SK-N-SH (cell line): ENCODE measurements at regions not wholly inside any gene's neighbourhood (a gene's known extent, or its start where the extent isn't known, plus 50 kb on each side); places are given as distances from the start of the nearest gene placed in this dataset.

Experiments used
- CTCF ChIA-PET: fragments of 300-600, 350-600 bp; formaldehyde crosslinking; extraction: SDS; loops from one replicate; lab custom pipeline; 2021; lab: Yijun Ruan, JAX
- POLR2A ChIA-PET: fragments of 350-600 bp; sonication (Branson Sonifier 250); formaldehyde crosslinking; extraction: SDS; loops from one replicate; lab custom pipeline; 2020; ENCODE audit warnings: antibody characterized with exemption, inconsistent platforms; lab: Yijun Ruan, JAX
- DNase-seq: peaks from one replicate; pipeline ENCODE4 v3.0.0; 2012
- H2AFZ ChIP-seq: fragments of 200-600 bp; sonication (generic); 2 replicates; pipeline ENCODE4 v1.8.1; 2016; ENCODE audit warnings: antibody characterized with exemption, mild to moderate bottlenecking, low read depth
- H3F3A ChIP-seq: fragments of 200-600 bp; sonication (generic); replicated peaks from 2 replicates; pipeline ENCODE3; 2016; ENCODE audit warnings: antibody characterized with exemption, mild to moderate bottlenecking; ENCODE audit not compliant: insufficient read depth
- H3K27ac ChIP-seq, 2 experiments: fragments of 200-500 bp in 1 of 2; fragments of 200-600 bp in 1 of 2; sonication (Bioruptor generic) in 1 of 2; sonication (generic), shearing (Covaris generic) in 1 of 2; 2 replicates each; pipeline versions ENCODE4 v1.5.1 to v1.6.1; 2014 to 2016; ENCODE audit warnings: low read depth in 2 of 2, inconsistent platforms in 1 of 2, low read length in 1 of 2, mild to moderate bottlenecking in 1 of 2, mixed read lengths in 1 of 2
- H3K27me3 ChIP-seq: fragments of 200-600 bp; sonication (generic), shearing (Covaris generic); 2 replicates; pipeline ENCODE4 v1.6.1; 2016; ENCODE audit warnings: mixed run types; ENCODE audit not compliant: insufficient read depth
- H3K36me3 ChIP-seq, 2 experiments: fragments of 200-500 bp in 1 of 2; fragments of 200-600 bp in 1 of 2; sonication (Bioruptor generic) in 1 of 2; sonication (generic) in 1 of 2; replicated peaks in 1 of 2; 2 replicates each; pipeline versions ENCODE3 to v1.5.1; 2014 to 2016; ENCODE audit warnings: low read length in 1 of 2, mild to moderate bottlenecking in 1 of 2; ENCODE audit not compliant: insufficient read depth in 2 of 2, control insufficient read depth in 1 of 2
- H3K4me1 ChIP-seq, 2 experiments: fragments of 200-500 bp in 1 of 2; fragments of 200-600 bp in 1 of 2; sonication (Bioruptor generic) in 1 of 2; sonication (generic), shearing (Covaris generic) in 1 of 2; 2 replicates each; pipeline versions ENCODE4 v1.5.1 to v1.6.1; 2014 to 2016; ENCODE audit warnings: low read depth in 1 of 2, low read length in 1 of 2, mixed run types in 1 of 2; ENCODE audit not compliant: insufficient read depth in 2 of 2, control insufficient read depth in 1 of 2
- H3K4me2 ChIP-seq: fragments of 200-600 bp; sonication (generic), shearing (Covaris generic); 2 replicates; pipeline ENCODE4 v1.6.1; 2017; ENCODE audit warnings: mixed run types
- H3K4me3 ChIP-seq, 2 experiments: fragments of 200-500 bp in 1 of 2; fragments of 200-600 bp in 1 of 2; sonication (Bioruptor generic) in 1 of 2; sonication (generic), shearing (Covaris generic) in 1 of 2; 2 replicates each; pipeline versions ENCODE4 v1.5.1 to v1.8.1; 2014 to 2016; ENCODE audit warnings: low read depth in 2 of 2, inconsistent platforms in 1 of 2, low read length in 1 of 2, mild to moderate bottlenecking in 1 of 2, mixed read lengths in 1 of 2, moderate library complexity in 1 of 2
- H3K79me2 ChIP-seq: fragments of 200-600 bp; sonication (generic); 2 replicates; pipeline ENCODE4 v1.8.1; 2017; ENCODE audit warnings: mild to moderate bottlenecking; ENCODE audit not compliant: insufficient read depth
- H3K9ac ChIP-seq: fragments of 200-600 bp; sonication (generic); 2 replicates; pipeline ENCODE4 v1.6.1; 2017; ENCODE audit warnings: mixed run types
- H3K9me2 ChIP-seq: fragments of 200-600 bp; sonication (generic); 2 replicates; pipeline ENCODE4 v1.6.1; 2017; ENCODE audit warnings: mixed run types
- H3K9me3 ChIP-seq: fragments of 200-600 bp; sonication (generic); 2 replicates; pipeline ENCODE4 v1.6.1; 2017; ENCODE audit warnings: mixed run types, mild to moderate bottlenecking, moderate library complexity
- H4K20me1 ChIP-seq: fragments of 200-600 bp; sonication (generic); 2 replicates; pipeline ENCODE4 v1.6.1; 2017; ENCODE audit warnings: mild to moderate bottlenecking, mixed run types; ENCODE audit not compliant: insufficient read depth
- CTCF ChIP-seq: fragments of 200-600 bp; sonication (generic); IDR thresholded peaks from 2 replicates; pipeline ENCODE4 v1.6.1; 2017; ENCODE audit warnings: antibody characterized with exemption, mild to moderate bottlenecking, moderate library complexity
- ELF1 ChIP-seq: IDR thresholded peaks from 2 replicates; pipeline ENCODE4 v1.4.0; 2012
- FOSL2 ChIP-seq: IDR thresholded peaks from 2 replicates; pipeline ENCODE4 v1.4.0; 2012; ENCODE audit warnings: low read depth, mild to moderate bottlenecking, moderate library complexity, borderline replicate concordance
- FOXJ3 ChIP-seq: sonication (generic); formaldehyde crosslinking; IDR thresholded peaks from 2 replicates; pipeline ENCODE4 v1.5.1; 2020; ENCODE audit warnings: mild to moderate bottlenecking, missing genetic modification reagents
- GATA2 ChIP-seq: sonication (generic); formaldehyde crosslinking; IDR thresholded peaks from 2 replicates; pipeline ENCODE4 v1.5.0; 2020; ENCODE audit warnings: mild to moderate bottlenecking, missing genetic modification reagents
- JUND ChIP-seq: IDR thresholded peaks from 2 replicates; pipeline ENCODE4 v1.4.0; 2012
- MAX ChIP-seq: IDR thresholded peaks from 2 replicates; pipeline ENCODE4 v1.4.0; 2012; ENCODE audit warnings: low read depth
- MEF2A ChIP-seq: IDR thresholded peaks from 2 replicates; pipeline ENCODE4 v1.4.0; 2012; ENCODE audit warnings: low read depth, borderline replicate concordance
- MXI1 ChIP-seq: IDR thresholded peaks from 2 replicates; pipeline ENCODE4 v1.6.1; 2012; ENCODE audit warnings: mild to moderate bottlenecking, low read depth, low read length, improper control_type of control experiment
- RCOR1 ChIP-seq: fragments of 150-350 bp; IDR thresholded peaks from 2 replicates; pipeline ENCODE4 v1.6.1; 2017; ENCODE audit warnings: antibody characterized with exemption, low read length
- RFX5 ChIP-seq: IDR thresholded peaks from 2 replicates; pipeline ENCODE4 v1.6.1; 2012; ENCODE audit warnings: mild to moderate bottlenecking, improper control_type of control experiment, low read length
- SIN3A ChIP-seq: IDR thresholded peaks from 2 replicates; pipeline ENCODE4 v1.6.1; 2012; ENCODE audit warnings: low read depth, mild to moderate bottlenecking, low read length, moderate library complexity, borderline replicate concordance
- TAF1 ChIP-seq: IDR thresholded peaks from 2 replicates; pipeline ENCODE4 v1.6.1; 2012; ENCODE audit warnings: low read depth, mild to moderate bottlenecking, low read length, moderate library complexity, borderline replicate concordance
- USF1 ChIP-seq: IDR thresholded peaks from 2 replicates; pipeline ENCODE4 v1.4.0; 2012; ENCODE audit warnings: low read depth, borderline replicate concordance
- YY1 ChIP-seq: IDR thresholded peaks from 2 replicates; pipeline ENCODE4 v1.4.0; 2012; ENCODE audit warnings: low read depth, mild to moderate bottlenecking
- WGBS: methylation state at CpG from one replicate; pipeline ENCODE4 v1.1.6; 2017; ENCODE audit warnings: low lambda C conversion rate; 5-methylcytosine and 5-hydroxymethylcytosine counted together

GRCh38 chr11:37107415-37107814 is 509.4 kb upstream of the RAG2 start:
- ChIA-PET CTCF (interaction anchor here (1.0 to 2.0 kb wide), 2 partner anchors 16 to 17 kb away, joined by 4 to 5 read pairs; no protein-coding TSS in a partner anchor), POLR2A (no interaction called here)

GRCh38 chr11:37105427-37105826 is 507.4 kb upstream of the RAG2 start:
- Histone ChIP-seq H3K27ac (no peak overlapping the region), H3K36me3 (no peaks in the 10 kb centered on the region), H3K9me2 (no peaks in the 10 kb centered on the region), H3K4me3 (no peak overlapping the region), H3K4me1 (peaks cover 0 to 27% of the 10 kb centered on the region in 2 experiments; a peak in 2 of 4 replicates), H3F3A (no peaks in the 10 kb centered on the region), H4K20me1 (no peaks in the 10 kb centered on the region), H3K79me2 (no peaks in the 10 kb centered on the region), H3K27me3 (no peaks in the 10 kb centered on the region), H3K4me2 (no peak overlapping the region), H3K9me3 (no peaks in the 10 kb centered on the region), H2AFZ (no peak overlapping the region), H3K9ac (no peak overlapping the region)
- 26% methylated on average over 2 of the region's 2 CpGs for WGBS
- CTCF ChIA-PET: interaction anchor here (1.0 to 2.0 kb wide), 2 partner anchors 8 to 15 kb away, joined by 3 to 4 read pairs; no protein-coding TSS in a partner anchor
- no peak for DNase-seq
- POLR2A ChIA-PET: no interaction called here
- no peak for TF ChIP-seq RFX5
- no peak for TF ChIP-seq RCOR1
- no peak for TF ChIP-seq FOXJ3 (CRISPR knock-in tag)
- TF ChIP-seq MAX: no peak
- no peak for TF ChIP-seq YY1
- no peak for TF ChIP-seq MXI1
- no peak for TF ChIP-seq GATA2 (CRISPR knock-in tag)
- TF ChIP-seq TAF1: no peak
- TF ChIP-seq FOSL2: no peak
- TF ChIP-seq SIN3A: no peak
- TF ChIP-seq JUND: no peak
- TF ChIP-seq MEF2A: no peak
- TF ChIP-seq ELF1: no peak
- no peak for TF ChIP-seq USF1

More at GRCh38 chr11:37107415-37107814, 509.4 kb upstream of the RAG2 start:
- no peak overlapping the region for H3K27ac ChIP-seq
- no peak overlapping the region for H2AFZ ChIP-seq
- no peaks in the 10 kb centered on the region for H3K36me3 ChIP-seq
- H3K9me3 ChIP-seq: no peaks in the 10 kb centered on the region
- no peak overlapping the region for H3K4me3 ChIP-seq
- H3K9ac ChIP-seq: no peak overlapping the region
- H3F3A ChIP-seq: no peaks in the 10 kb centered on the region
- H3K4me2 ChIP-seq: no peak overlapping the region
- TF ChIP-seq MAX (no peak), CTCF (peak; percentile 47)
- no peaks in the 10 kb centered on the region for H4K20me1 ChIP-seq
- DNase-seq: no peak
- no peaks in the 10 kb centered on the region for H3K27me3 ChIP-seq
- H3K79me2 ChIP-seq: no peaks in the 10 kb centered on the region
- no peaks in the 10 kb centered on the region for H3K9me2 ChIP-seq
- H3K4me1 ChIP-seq: peaks cover 0 to 36% of the 10 kb centered on the region in 2 experiments; a peak in 2 of 4 replicates
